GM21381 (cell line): ENCODE measurements at regions not wholly inside any gene's neighbourhood (a gene's known extent, or its start where the extent isn't known, plus 50 kb on each side); places are given as distances from the start of the nearest gene placed in this dataset.
A peak's percentile ranks its signal among the peaks of the same experiment; 100 is the strongest.
"Not testable (repeated sequence)": the region's sequence is repeated elsewhere in the genome, so short reads cannot be mapped to it uniquely, and the experiment has no call there.

Experiments
- ATAC-seq: cut with Tn5 transposase; IDR thresholded peaks from one replicate; pipeline ENCODE4 v1.9.1; 2021; ENCODE audit warnings: mild to moderate bottlenecking, moderate library complexity; ENCODE audit not compliant: unreplicated experiment

DNA sequence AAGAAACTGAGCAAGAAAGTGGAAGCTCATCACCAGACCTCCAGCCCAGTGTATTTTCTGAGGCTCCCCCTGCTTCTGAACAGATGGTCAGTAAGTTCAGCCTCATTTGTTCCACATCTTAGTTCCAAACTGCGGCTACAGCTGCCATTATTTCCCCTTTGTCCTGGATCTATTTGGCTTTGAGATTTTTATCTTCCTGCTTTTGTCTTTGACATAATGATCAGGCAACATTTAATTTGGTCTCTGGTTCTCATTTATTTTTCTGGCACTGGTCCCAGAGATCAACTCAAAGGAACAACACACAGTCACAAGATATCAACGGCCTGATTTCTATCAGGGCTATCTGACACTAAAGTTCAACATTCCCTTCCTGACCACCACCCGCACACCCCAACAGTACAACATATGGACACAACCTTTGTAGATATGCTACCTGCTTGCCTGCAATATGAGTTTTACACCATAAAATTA, 137.5 kb downstream of the FAM76B start:
- no peak for ATAC-seq

DNA sequence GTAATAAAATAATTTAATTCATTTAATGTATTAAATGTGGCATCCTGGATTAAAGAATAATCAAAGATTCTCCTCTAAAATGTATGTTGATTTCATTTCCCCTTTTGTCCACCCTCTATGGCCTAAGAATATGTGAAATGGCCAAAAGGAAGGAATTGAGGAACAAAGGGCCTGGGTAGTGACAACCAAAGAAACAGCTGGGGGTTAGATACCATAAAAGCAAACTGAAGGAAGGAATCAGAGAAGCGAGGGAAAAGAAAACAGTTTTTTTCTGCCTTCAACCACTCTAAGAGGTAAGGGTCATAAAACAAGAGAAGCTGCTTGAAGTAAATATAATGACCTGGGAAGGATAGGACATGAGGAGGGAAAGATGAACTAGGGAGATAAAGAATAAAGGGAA, 139.3 kb downstream of the FAM76B start:
- ATAC-seq, result no peak

GRCh38 chr11:95647871-95648270, 141.7 kb downstream of the FAM76B start:
- ATAC-seq, result no peak

GRCh38 chr11:95647355-95647754, 142.2 kb downstream of the FAM76B start:
- ATAC-seq, result no peak

GRCh38 chr11:95641495-95641894, 148.1 kb downstream of the FAM76B start:
- ATAC-seq, result peak; percentile 100

DNA sequence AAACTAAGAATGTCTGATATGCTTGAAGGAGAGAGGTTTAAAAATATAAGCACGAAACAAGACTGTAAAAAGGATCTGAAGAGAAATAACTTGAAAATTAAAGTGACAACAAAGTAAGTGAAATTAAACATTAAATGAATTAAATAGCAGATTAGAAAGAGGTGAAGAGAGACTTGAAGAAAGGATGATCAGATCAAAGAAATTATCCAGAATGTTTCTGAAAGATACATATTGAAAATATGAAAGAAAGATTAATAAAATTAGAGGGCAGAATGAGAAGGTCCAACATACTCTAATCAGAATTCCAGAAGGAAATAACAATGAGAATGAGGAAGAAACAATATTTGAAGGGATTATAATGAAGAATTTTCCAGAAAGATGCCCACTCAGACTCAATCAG, 151.1 kb downstream of the FAM76B start:
- no peak for ATAC-seq

GRCh38 chr11:95625164-95625900, 164.2 kb downstream of the FAM76B start:
- ATAC-seq, result no peak

DNA sequence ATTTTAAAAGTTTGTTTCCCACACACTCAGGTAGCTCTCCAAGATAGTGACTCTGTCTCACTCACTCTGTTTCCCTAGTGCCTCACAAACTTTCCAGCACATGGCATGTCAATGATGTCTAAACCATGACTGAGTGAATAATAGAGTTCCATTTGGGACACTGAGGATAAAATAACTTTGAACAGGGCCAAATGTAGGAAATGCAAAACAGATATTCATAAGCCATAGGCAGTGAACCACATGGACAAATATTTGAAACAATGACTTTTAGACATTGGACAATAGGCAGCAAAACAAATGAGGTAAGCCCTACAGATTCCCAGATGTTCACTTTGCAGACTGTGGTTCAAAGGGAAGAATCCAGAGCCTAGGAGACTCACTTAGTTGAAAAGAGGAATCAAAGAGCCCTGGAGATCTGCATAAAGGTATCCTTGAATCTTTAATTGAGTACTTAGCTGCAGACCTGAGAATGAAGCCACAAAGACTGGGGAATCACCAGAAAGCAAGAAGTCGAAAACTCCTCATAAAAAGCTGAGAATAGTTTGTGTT, 173.3 kb downstream of the FAM76B start:
- no peak for ATAC-seq

GRCh38 chr11:95611827-95612226, 177.8 kb downstream of the FAM76B start:
- ATAC-seq, result no peak

DNA sequence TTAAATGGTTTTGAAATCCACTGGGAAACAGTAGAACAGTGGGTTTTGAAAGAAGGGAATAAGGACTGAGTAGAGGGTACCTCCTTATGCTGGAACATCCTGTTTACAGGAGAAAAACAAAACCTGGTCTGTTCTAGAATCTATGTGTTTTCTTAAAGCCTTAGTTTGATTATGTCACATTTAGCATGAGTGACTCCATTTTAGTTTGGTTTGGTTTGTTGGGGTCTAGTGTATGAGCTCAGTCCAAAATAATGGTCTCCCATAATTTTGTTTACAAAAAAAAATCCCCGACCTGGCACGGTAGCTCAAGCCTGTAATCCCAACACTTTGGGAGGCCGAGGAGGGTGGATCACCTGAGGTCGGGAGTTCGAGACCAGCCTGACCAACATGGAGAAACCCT, 179.4 kb downstream of the FAM76B start:
- ATAC-seq, result not testable (repeated sequence)

GRCh38 chr11:95608093-95608492, 181.5 kb downstream of the FAM76B start:
- no peak for ATAC-seq

- no peak for ATAC-seq
Measured at GRCh38 chr11:95606824-95607223, 182.8 kb downstream of the FAM76B start.

GRCh38 chr11:95605271-95605940, 184.2 kb downstream of the FAM76B start:
- no peak for ATAC-seq

GRCh38 chr11:95599959-95600586, 189.5 kb downstream of the FAM76B start:
- ATAC-seq, result no peak

DNA sequence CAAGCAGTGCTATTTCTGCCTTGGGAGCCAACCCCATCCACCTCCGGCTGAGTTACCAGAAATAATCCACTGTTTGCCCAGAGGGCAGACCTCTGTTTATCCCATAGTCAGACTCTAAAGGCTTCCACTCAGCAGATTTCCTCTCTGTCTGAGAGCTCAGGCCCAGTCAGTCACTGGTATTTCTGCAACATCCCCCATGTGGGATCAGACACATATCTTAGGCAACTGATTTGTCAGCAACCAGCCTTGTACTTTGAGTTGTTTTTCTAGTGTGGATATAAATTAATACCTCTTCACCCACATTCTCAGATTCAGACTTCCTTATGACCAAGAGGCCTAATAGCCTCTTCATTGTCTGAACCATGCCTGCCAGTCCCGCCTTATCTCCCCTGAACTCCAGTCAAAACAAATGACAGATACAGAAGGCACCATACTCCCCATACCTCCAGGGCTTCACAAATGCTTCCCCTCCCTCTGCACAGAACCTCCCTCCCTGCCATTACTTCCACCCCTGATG, 193.6 kb downstream of the FAM76B start:
- no peak for ATAC-seq

GRCh38 chr11:95595541-95595940, 194.0 kb downstream of the FAM76B start:
- no peak for ATAC-seq

GRCh38 chr11:95593111-95593510, 196.5 kb downstream of the FAM76B start:
- no peak for ATAC-seq

GRCh38 chr11:95592471-95592870, 197.1 kb downstream of the FAM76B start:
- ATAC-seq, result no peak

DNA sequence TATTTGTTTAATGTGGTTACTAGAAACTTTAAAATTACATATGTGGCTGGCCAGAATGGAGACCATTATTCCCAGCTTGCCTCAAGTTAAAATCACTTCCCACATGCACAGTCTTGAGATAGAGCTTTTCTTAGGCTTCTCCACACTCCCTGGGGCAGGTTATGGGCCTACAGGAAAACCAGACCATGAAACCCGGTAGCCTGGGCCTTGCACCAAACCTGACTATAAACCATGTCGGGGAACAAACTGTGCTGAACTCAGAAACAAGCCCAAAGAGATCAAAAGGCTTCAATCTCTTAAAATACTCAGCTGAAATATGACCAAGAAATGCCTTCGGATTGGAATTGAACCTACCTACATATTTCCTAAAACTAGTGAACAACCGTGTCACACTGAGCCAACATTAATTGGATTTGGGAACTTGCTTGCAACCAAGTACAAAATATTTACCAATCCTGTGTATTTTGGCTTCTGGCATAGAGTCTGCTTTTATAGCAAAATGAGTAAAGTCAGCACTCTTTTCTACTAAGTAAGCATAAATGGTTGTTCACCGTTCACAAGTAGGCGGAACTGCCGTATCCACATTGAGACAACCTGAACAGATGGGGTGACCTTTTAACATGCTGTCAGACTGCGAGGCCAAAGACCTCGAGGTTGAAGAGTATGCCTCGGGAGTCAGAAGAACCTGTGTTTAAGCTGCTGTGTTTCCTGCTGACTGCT, 199.5 kb downstream of the FAM76B start:
- ATAC-seq, result no peak

- ATAC-seq, result no peak
Measured at GRCh38 chr11:95588821-95589220, 200.8 kb downstream of the FAM76B start.

DNA sequence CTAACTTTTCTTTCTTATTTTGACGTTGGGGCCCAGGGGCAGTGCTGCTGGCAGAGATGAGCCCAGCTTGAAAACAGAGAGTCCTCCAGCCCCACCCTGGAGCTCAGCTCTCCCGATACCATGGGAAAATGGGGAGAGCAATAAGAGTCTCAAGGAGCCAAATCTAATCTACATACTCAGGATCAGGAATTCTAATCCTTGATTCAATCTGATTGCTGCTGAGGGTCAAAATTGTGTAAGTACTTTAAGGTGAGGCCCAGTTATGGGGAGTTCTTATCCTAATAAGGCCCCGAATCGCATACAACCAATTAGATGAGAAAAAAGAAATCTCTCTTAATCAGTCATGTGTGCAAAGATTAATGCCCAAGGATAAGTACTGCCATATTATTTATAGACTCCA, 202.9 kb downstream of the FAM76B start:
- no peak for ATAC-seq
